NCI-H1105 (cell line): ENCODE measurements at regions not wholly inside any gene's neighbourhood (a gene's known extent, or its start where the extent isn't known, plus 50 kb on each side); places are given as distances from the start of the nearest gene placed in this dataset.
"Not testable (repeated sequence)": the region's sequence is repeated elsewhere in the genome, so short reads cannot be mapped to it uniquely, and the experiment has no call there.

Experiments
- DNase-seq: peaks from one replicate; lab custom pipeline; 2025; lab: John Stamatoyannopoulos, UW

GRCh38 chr5:82551192-82551591 is 273.0 kb upstream of the RPS23 start:
- DNase-seq, result no peak

GRCh38 chr5:82549263-82549662 is 271.1 kb upstream of the RPS23 start:
- no peak for DNase-seq

GRCh38 chr5:82544004-82544403 is 265.9 kb upstream of the RPS23 start:
- DNase-seq, result no peak

GRCh38 chr5:82540301-82540700 is 262.1 kb upstream of the RPS23 start:
- no peak for DNase-seq

- no peak for DNase-seq
These were observed 260.3 kb upstream of the RPS23 start for GRCh38 chr5:82538339-82539034.

GRCh38 chr5:82537687-82538306 is 259.6 kb upstream of the RPS23 start:
- no peak for DNase-seq

- no peak for DNase-seq
These were observed 256.8 kb upstream of the RPS23 start for GRCh38 chr5:82534986-82535385.

- DNase-seq, result not testable (repeated sequence)
These were observed 253.9 kb upstream of the RPS23 start for GRCh38 chr5:82532075-82532474.

- no peak for DNase-seq
These were observed 248.4 kb upstream of the RPS23 start for GRCh38 chr5:82526540-82526939.

GRCh38 chr5:82525626-82526025 is 247.5 kb upstream of the RPS23 start:
- DNase-seq, result no peak

- DNase-seq, result no peak
These were observed 245.5 kb upstream of the RPS23 start for GRCh38 chr5:82523633-82524032.

- DNase-seq, result no peak
These were observed 244.7 kb upstream of the RPS23 start for GRCh38 chr5:82522897-82523296.

- DNase-seq, result no peak
These were observed 243.4 kb upstream of the RPS23 start for GRCh38 chr5:82521431-82522051.

GRCh38 chr5:82519558-82519957 is 241.4 kb upstream of the RPS23 start:
- DNase-seq, result no peak

GRCh38 chr5:82517544-82518075 is 239.5 kb upstream of the RPS23 start:
- DNase-seq, result no peak

- DNase-seq, result no peak
These were observed 235.6 kb upstream of the RPS23 start for GRCh38 chr5:82513738-82514137.

- no peak for DNase-seq
These were observed 233.9 kb upstream of the RPS23 start for GRCh38 chr5:82512025-82512424.

- DNase-seq, result no peak
These were observed 233.0 kb upstream of the RPS23 start for GRCh38 chr5:82511134-82511533.

GRCh38 chr5:82509762-82510161 is 231.6 kb upstream of the RPS23 start:
- no peak for DNase-seq

- DNase-seq, result not testable (repeated sequence)
These were observed 228.2 kb upstream of the RPS23 start for GRCh38 chr5:82506390-82506789.

- DNase-seq, result no peak
These were observed 221.6 kb upstream of the RPS23 start for GRCh38 chr5:82499725-82500244.

- no peak for DNase-seq
These were observed 219.1 kb upstream of the RPS23 start for GRCh38 chr5:82497242-82497641.

GRCh38 chr5:82494942-82495341 is 216.8 kb upstream of the RPS23 start:
- DNase-seq, result no peak
